ENCODE measurements at regions not wholly inside any gene's neighbourhood (a gene's known extent, or its start where the extent isn't known, plus 50 kb on each side); places are given as distances from the start of the nearest gene placed in this dataset.
A peak's percentile ranks its signal among the peaks of the same experiment; 100 is the strongest.

- no peak for DNase-seq
Measured at GRCh38 chr5:163622799-163623198, 117.4 kb downstream of the MAT2B start.

GRCh38 chr5:163623524-163623923, 118.1 kb downstream of the MAT2B start:
- DNase-seq = no peak

GRCh38 chr5:163623986-163624385, 118.6 kb downstream of the MAT2B start:
- DNase-seq = no peak

- DNase-seq = no peak
Measured at GRCh38 chr5:163624431-163624830, 119.0 kb downstream of the MAT2B start.

- DNase-seq = no peak
Measured at GRCh38 chr5:163626904-163627434, 121.5 kb downstream of the MAT2B start.

GRCh38 chr5:163631856-163632255, 126.4 kb downstream of the MAT2B start:
- DNase-seq = no peak

- no peak for DNase-seq
Measured at GRCh38 chr5:163633926-163634460, 128.6 kb downstream of the MAT2B start.

- peak; percentile 57 for DNase-seq
Measured at GRCh38 chr5:163635631-163636030, 130.2 kb downstream of the MAT2B start.

- DNase-seq = no peak
Measured at GRCh38 chr5:163642904-163643303, 137.5 kb downstream of the MAT2B start.

GRCh38 chr5:163645421-163646416, 140.3 kb downstream of the MAT2B start:
- no peak for DNase-seq

GRCh38 chr5:163649514-163649913, 144.1 kb downstream of the MAT2B start:
- no peak for DNase-seq

GRCh38 chr5:163653526-163653925, 148.1 kb downstream of the MAT2B start:
- no peak for DNase-seq

GRCh38 chr5:163658702-163659567, 153.5 kb downstream of the MAT2B start:
- no peak for DNase-seq

GRCh38 chr5:163659568-163659902, 154.1 kb downstream of the MAT2B start:
- DNase-seq = no peak

- DNase-seq = no peak
Measured at GRCh38 chr5:163660486-163660885, 155.1 kb downstream of the MAT2B start.

GRCh38 chr5:163661360-163661759, 155.9 kb downstream of the MAT2B start:
- no peak for DNase-seq

- DNase-seq = no peak
Measured at GRCh38 chr5:163670036-163670435, 164.6 kb downstream of the MAT2B start.

- no peak for DNase-seq
Measured at GRCh38 chr5:163677092-163677491, 171.7 kb downstream of the MAT2B start.

- no peak for DNase-seq
Measured at GRCh38 chr5:163682234-163682633, 176.8 kb downstream of the MAT2B start.

GRCh38 chr5:163687414-163687813, 182.0 kb downstream of the MAT2B start:
- DNase-seq = no peak

- DNase-seq = no peak
Measured at GRCh38 chr5:163692091-163692490, 186.7 kb downstream of the MAT2B start.

- DNase-seq = peak; percentile 61
Measured at GRCh38 chr5:163695830-163696578, 190.6 kb downstream of the MAT2B start.
